Astrocyte (in vitro differentiated cells and primary cell): ENCODE measurements at regions not wholly inside any gene's neighbourhood (a gene's known extent, or its start where the extent isn't known, plus 50 kb on each side); places are given as distances from the start of the nearest gene placed in this dataset.

ENCODE experiments used
- DNase-seq: peaks from one replicate; pipeline ENCODE4 v3.0.0-alpha.2; 2010; ENCODE audit warnings: low read depth
- FAIRE-seq: peaks from 2 replicates; lab custom pipeline; 2011; peaks lifted over from hg19 to GRCh38; lab: Jason Lieb, UNC
- H2AFZ ChIP-seq: 2 replicates; pipeline ENCODE4 v1.6.0; 2012; ENCODE audit warnings: low read depth, low read length, inconsistent platforms
- H3K27ac ChIP-seq: 2 replicates; pipeline ENCODE4 v1.5.1; 2011; ENCODE audit warnings: low read depth, low read length, inconsistent platforms
- H3K27me3 ChIP-seq: 2 replicates; pipeline ENCODE4 v1.6.0; 2011; ENCODE audit warnings: low read length, inconsistent platforms; ENCODE audit not compliant: insufficient read depth
- H3K36me3 ChIP-seq: 2 replicates; pipeline ENCODE4 v1.5.1; 2011; ENCODE audit warnings: low read length, inconsistent platforms; ENCODE audit not compliant: insufficient read depth
- H3K4me1 ChIP-seq: 2 replicates; pipeline ENCODE4 v1.5.1; 2011; ENCODE audit warnings: low read length, inconsistent platforms; ENCODE audit not compliant: insufficient read depth
- H3K4me2 ChIP-seq: 2 replicates; pipeline ENCODE4 v1.6.0; 2012; ENCODE audit warnings: low read length, inconsistent platforms
- H3K4me3 ChIP-seq: 2 replicates; pipeline ENCODE4 v1.5.1; 2011; ENCODE audit warnings: low read depth, mild to moderate bottlenecking, low read length, inconsistent platforms; ENCODE audit not compliant: insufficient read depth
- H3K79me2 ChIP-seq: 2 replicates; pipeline ENCODE4 v1.6.0; 2012; ENCODE audit warnings: mild to moderate bottlenecking, low read length, inconsistent platforms; ENCODE audit not compliant: insufficient read depth
- H3K9ac ChIP-seq: 2 replicates; pipeline ENCODE4 v1.6.0; 2012; ENCODE audit warnings: mild to moderate bottlenecking, low read length, inconsistent platforms
- H3K9me3 ChIP-seq: 2 replicates; pipeline ENCODE4 v1.5.1; 2012; ENCODE audit warnings: low read depth, mild to moderate bottlenecking, low read length, inconsistent platforms; ENCODE audit not compliant: insufficient read depth
- H4K20me1 ChIP-seq: 2 replicates; pipeline ENCODE4 v1.6.0; 2012; ENCODE audit warnings: low read length, inconsistent platforms; ENCODE audit not compliant: insufficient read depth
- H3K27ac Mint-ChIP-seq: one replicate; pipeline ENCODE4 v1.8.0; 2021; ENCODE audit warnings: mild to moderate bottlenecking, mixed read lengths; ENCODE audit not compliant: unreplicated experiment
- H3K27me3 Mint-ChIP-seq: one replicate; pipeline ENCODE4 v1.8.0; 2021; ENCODE audit warnings: low read depth, mixed read lengths; ENCODE audit not compliant: unreplicated experiment
- H3K36me3 Mint-ChIP-seq: one replicate; pipeline ENCODE4 v1.8.0; 2021; ENCODE audit warnings: low read depth, mixed read lengths; ENCODE audit not compliant: unreplicated experiment
- H3K4me1 Mint-ChIP-seq: one replicate; pipeline ENCODE4 v1.8.0; 2021; ENCODE audit warnings: low read depth, mixed read lengths; ENCODE audit not compliant: unreplicated experiment
- H3K4me3 Mint-ChIP-seq: one replicate; pipeline ENCODE4 v1.8.0; 2021; ENCODE audit warnings: mild to moderate bottlenecking, moderate library complexity, mixed read lengths; ENCODE audit not compliant: unreplicated experiment
- H3K9me3 Mint-ChIP-seq: one replicate; pipeline ENCODE4 v1.8.0; 2021; ENCODE audit warnings: mild to moderate bottlenecking, mixed read lengths; ENCODE audit not compliant: unreplicated experiment
- CTCF ChIP-seq: IDR thresholded peaks from 2 replicates; pipeline ENCODE4 v1.5.1; 2011; ENCODE audit warnings: low read depth, mild to moderate bottlenecking, inconsistent platforms, low read length, moderate library complexity; ENCODE audit not compliant: insufficient read depth
- EZH2 ChIP-seq: IDR thresholded peaks from 2 replicates; pipeline ENCODE4 v1.6.1; 2012; ENCODE audit warnings: mild to moderate bottlenecking, low read length, inconsistent platforms; ENCODE audit not compliant: insufficient read depth

GRCh38 chr13:72427757-72428528, 299.5 kb downstream of the MZT1 start:
- no peaks in the 10 kb centered on the region for H3K36me3 Mint-ChIP-seq
- no peaks in the 10 kb centered on the region for H3K4me1 Mint-ChIP-seq
- H4K20me1 ChIP-seq, result no peaks in the 10 kb centered on the region
- no peak overlapping the region for H3K4me3 Mint-ChIP-seq
- no peaks in the 10 kb centered on the region for H3K27me3 Mint-ChIP-seq
- H3K4me1 ChIP-seq, result no peaks in the 10 kb centered on the region
- H3K9me3 Mint-ChIP-seq, result no peaks in the 10 kb centered on the region
- no peak overlapping the region for H3K4me3 ChIP-seq
- no peaks in the 10 kb centered on the region for H3K79me2 ChIP-seq
- no peak for DNase-seq
- H3K4me2 ChIP-seq, result no peak overlapping the region
- H2AFZ ChIP-seq, result no peak overlapping the region
- H3K36me3 ChIP-seq, result no peaks in the 10 kb centered on the region
- no peak overlapping the region for H3K27ac Mint-ChIP-seq
- no peak for FAIRE-seq
- TF ChIP-seq CTCF (no peak), EZH2 (no peak)
- no peaks in the 10 kb centered on the region for H3K9me3 ChIP-seq
- H3K27ac ChIP-seq, result no peak overlapping the region
- no peak overlapping the region for H3K9ac ChIP-seq
- no peaks in the 10 kb centered on the region for H3K27me3 ChIP-seq

GRCh38 chr13:72424059-72424458, 303.4 kb downstream of the MZT1 start:
- H3K36me3 Mint-ChIP-seq, result no peaks in the 10 kb centered on the region
- TF ChIP-seq CTCF (no peak), EZH2 (no peak)
- Histone ChIP-seq H3K9ac (no peak overlapping the region), H3K4me1 (no peaks in the 10 kb centered on the region), H3K27ac (no peak overlapping the region), H3K4me2 (no peak overlapping the region), H3K79me2 (no peaks in the 10 kb centered on the region), H3K9me3 (no peaks in the 10 kb centered on the region), H2AFZ (no peak overlapping the region), H3K27me3 (no peaks in the 10 kb centered on the region), H3K4me3 (no peak overlapping the region), H4K20me1 (no peaks in the 10 kb centered on the region), H3K36me3 (no peaks in the 10 kb centered on the region)
- H3K9me3 Mint-ChIP-seq, result no peaks in the 10 kb centered on the region
- no peaks in the 10 kb centered on the region for H3K4me1 Mint-ChIP-seq
- no peak overlapping the region for H3K27ac Mint-ChIP-seq
- H3K4me3 Mint-ChIP-seq, result no peak overlapping the region
- DNase-seq, result no peak
- FAIRE-seq, result no peak
- no peaks in the 10 kb centered on the region for H3K27me3 Mint-ChIP-seq

DNA sequence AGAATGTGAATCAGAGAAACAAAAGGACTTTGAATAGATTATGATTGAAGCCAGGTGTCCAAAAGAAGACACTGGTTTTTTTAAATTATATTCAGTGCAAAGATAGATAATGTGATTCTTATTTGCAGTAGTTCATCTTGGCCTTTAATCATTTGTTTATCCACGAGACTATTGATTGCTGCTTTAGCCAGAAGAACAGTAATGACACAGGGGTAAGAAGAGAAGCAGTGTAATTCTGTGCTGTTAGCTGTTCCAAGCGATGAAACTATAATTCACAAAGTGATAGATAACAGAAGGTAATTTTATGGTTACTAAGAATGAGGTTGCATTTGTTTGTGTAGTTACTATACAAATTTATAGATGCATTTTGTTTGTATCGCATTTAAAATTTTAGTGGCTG, 311.6 kb downstream of the MZT1 start:
- no peak overlapping the region for H3K4me2 ChIP-seq
- H3K4me1 ChIP-seq, result no peaks in the 10 kb centered on the region
- Mint-ChIP-seq H3K36me3 (no peaks in the 10 kb centered on the region), H3K9me3 (no peaks in the 10 kb centered on the region), H3K4me1 (peaks cover 3% of the 10 kb centered on the region), H3K27me3 (peaks cover 3% of the 10 kb centered on the region), H3K4me3 (no peak overlapping the region), H3K27ac (no peak overlapping the region)
- H3K27ac ChIP-seq, result no peak overlapping the region
- no peaks in the 10 kb centered on the region for H3K9me3 ChIP-seq
- no peaks in the 10 kb centered on the region for H3K79me2 ChIP-seq
- H3K27me3 ChIP-seq, result no peaks in the 10 kb centered on the region
- DNase-seq (no peak), FAIRE-seq (no peak)
- TF ChIP-seq CTCF (no peak), EZH2 (no peak)
- H2AFZ ChIP-seq, result no peak overlapping the region
- no peaks in the 10 kb centered on the region for H3K36me3 ChIP-seq
- no peak overlapping the region for H3K9ac ChIP-seq
- H4K20me1 ChIP-seq, result no peaks in the 10 kb centered on the region
- no peak overlapping the region for H3K4me3 ChIP-seq
